K562 (cell line): ENCODE measurements at regions not wholly inside any gene's neighbourhood (a gene's known extent, or its start where the extent isn't known, plus 50 kb on each side); places are given as distances from the start of the nearest gene placed in this dataset.

Experiments
- CTCF ChIP-seq, 3 experiments: IDR thresholded peaks in 2 of 3; conservative IDR thresholded peaks in 1 of 3; 2 replicates each; pipeline ENCODE4 v1.5.1; 2011 to 2012; ENCODE audit warnings: low read length in 3 of 3, mild to moderate bottlenecking in 3 of 3, control low read depth in 2 of 3, improper control_type of control experiment in 1 of 3, inconsistent platforms in 1 of 3, low read depth in 1 of 3, mixed read lengths in 1 of 3, moderate library complexity in 1 of 3; ENCODE audit not compliant: insufficient read depth in 2 of 3
- PCBP2 ChIP-seq: fragments of 200-400 bp; formaldehyde crosslinking; IDR thresholded peaks from 2 replicates; pipeline ENCODE4 v1.6.1; 2018; ENCODE audit warnings: low read length, low read depth, mild to moderate bottlenecking, moderate library complexity; ENCODE audit not compliant: poor library complexity, severe bottlenecking
- POLR2A ChIP-seq: fragments of 450-650 bp; conservative IDR thresholded peaks from 2 replicates; pipeline ENCODE4 v1.6.1; 2016
- RFX5 ChIP-seq: IDR thresholded peaks from 2 replicates; pipeline ENCODE4 v1.6.1; 2011; ENCODE audit warnings: low read depth, mild to moderate bottlenecking, improper control_type of control experiment, low read length
- RNF2 ChIP-seq: sonication (generic); IDR thresholded peaks from 2 replicates; pipeline ENCODE4 v1.6.1; 2016
- SIN3A ChIP-seq, 2 experiments: fragments of 150-350 bp in 1 of 2; IDR thresholded peaks; 2 replicates each; pipeline ENCODE4 v1.6.1; 2011 to 2016; ENCODE audit warnings: borderline replicate concordance in 2 of 2, low read depth in 2 of 2, low read length in 2 of 2, mild to moderate bottlenecking in 2 of 2, moderate library complexity in 2 of 2; ENCODE audit not compliant: control insufficient read depth in 1 of 2
- SREBF2 ChIP-seq: sonication (generic); formaldehyde crosslinking; IDR thresholded peaks from 2 replicates; pipeline ENCODE4 v1.4.0; 2020; ENCODE audit warnings: mild to moderate bottlenecking, missing genetic modification reagents
- TRIM28 ChIP-seq: fragments of 450-650 bp; IDR thresholded peaks from 2 replicates; pipeline ENCODE4 v1.6.1; 2017
- ZBTB33 ChIP-seq: sonication (generic); formaldehyde crosslinking; IDR thresholded peaks from 2 replicates; pipeline ENCODE4 v1.8.1; 2023; ENCODE audit warnings: mild to moderate bottlenecking, missing genetic modification reagents
- ZNF592 ChIP-seq: fragments of 450-650 bp; IDR thresholded peaks from 2 replicates; pipeline ENCODE4 v1.6.1; 2017; ENCODE audit warnings: antibody characterized with exemption, mild to moderate bottlenecking

- TF ChIP-seq CTCF (IDR thresholded peaks at IDR 0.05 in 2 of 3, conservative IDR thresholded peaks at IDR 0.05 in 1 of 3; ENCODE audit: insufficient read depth in 2 of 3, low read depth in 1 of 3, low read length in 3 of 3) (no peak), POLR2A (no peak), SIN3A (IDR thresholded peaks at IDR 0.05; ENCODE audit: borderline replicate concordance in 2 of 2, control insufficient read depth in 1 of 2, low read depth in 2 of 2, low read length in 2 of 2) (no peak), SREBF2 (CRISPR knock-in tag) (no peak), RFX5 (no peak), ZNF592 (no peak), TRIM28 (no peak), RNF2 (no peak), PCBP2 (no peak), ZBTB33 (CRISPR knock-in tag) (no peak)
These were observed 124.0 kb upstream of the CDC42EP3 start for GRCh38 chr2:37795456-37795855.
